ENCODE measurements at regions not wholly inside any gene's neighbourhood (a gene's known extent, or its start where the extent isn't known, plus 50 kb on each side); places are given as distances from the start of the nearest gene placed in this dataset.
"Not testable (repeated sequence)": the region's sequence is repeated elsewhere in the genome, so short reads cannot be mapped to it uniquely, and the experiment has no call there.

DNA sequence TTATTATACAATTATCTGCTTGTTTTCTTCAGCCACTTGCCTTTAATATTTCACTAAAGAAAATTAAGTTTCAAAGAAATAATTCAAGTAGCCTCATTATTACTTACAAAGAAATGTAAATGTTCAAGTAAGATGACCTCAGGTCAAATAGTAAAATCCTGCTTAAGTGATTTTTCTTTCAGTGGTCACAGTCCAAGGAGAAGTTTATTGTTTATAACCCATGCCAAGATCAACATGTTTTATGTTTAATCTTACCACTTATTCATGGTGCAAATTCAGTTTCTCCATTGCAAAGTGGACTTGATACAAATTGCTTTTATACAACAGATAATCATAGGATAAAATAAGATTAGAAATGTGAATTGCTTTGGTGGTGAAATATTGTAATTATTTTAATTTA is 370.2 kb upstream of the FLRT2 start:
- no peak for DNase-seq

DNA sequence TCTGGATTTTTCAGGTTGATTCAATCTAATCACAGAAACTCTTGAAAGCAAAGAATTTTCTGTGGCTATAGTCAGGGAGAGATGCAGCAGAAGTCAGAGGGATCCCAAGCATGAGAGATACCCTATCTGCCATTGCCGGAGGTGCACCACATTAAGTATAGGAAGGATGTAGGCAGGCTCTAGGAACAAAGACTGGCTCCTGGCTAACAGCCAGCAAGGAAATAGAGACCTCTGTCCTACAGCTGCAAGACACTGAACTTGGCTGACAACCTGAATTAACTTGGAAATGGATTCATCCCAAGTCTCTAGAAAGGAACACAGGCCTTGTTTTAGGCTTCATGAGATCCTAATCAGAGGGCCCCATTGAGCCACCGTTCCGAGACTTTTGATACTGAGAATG is 364.9 kb upstream of the FLRT2 start:
- no peak for DNase-seq

DNA sequence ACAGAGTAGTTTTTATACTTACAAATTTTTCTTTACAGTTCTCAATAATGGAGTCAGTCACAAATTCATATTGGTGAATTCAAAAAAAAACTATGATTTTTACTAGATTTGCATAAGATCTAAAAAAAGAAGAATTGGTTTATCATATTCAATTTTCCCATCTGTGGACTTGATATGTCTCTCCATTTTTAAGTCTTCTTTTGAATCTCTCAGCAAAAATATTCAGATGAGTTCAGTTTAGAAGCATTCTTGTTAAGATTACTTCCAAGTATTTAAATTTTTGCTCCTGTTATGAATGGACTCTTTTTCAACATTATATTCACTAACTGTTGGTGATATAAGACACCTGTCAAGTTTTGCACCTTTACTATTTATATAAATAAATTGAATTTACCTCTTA is 360.6 kb upstream of the FLRT2 start:
- no peak for DNase-seq

DNA sequence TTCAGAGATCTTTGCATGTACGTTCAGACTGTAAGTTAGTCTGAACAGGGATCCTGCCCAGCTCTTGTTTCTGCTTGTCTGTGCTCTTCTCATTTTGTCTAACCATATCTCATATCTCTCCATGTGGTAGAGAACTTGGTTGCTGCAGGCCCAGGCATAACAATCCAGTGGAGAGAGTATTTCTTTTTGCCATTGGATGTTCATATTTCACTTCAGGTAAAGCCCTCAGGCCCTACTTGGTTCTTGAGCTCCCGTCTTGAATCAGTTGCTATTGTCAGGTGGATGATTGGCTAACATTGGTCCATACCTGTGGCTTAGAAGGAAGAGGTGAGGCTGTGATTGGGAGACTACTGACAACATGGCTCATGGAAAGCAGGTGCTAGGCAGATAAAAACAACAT is 357.7 kb upstream of the FLRT2 start:
- no peak for DNase-seq

DNA sequence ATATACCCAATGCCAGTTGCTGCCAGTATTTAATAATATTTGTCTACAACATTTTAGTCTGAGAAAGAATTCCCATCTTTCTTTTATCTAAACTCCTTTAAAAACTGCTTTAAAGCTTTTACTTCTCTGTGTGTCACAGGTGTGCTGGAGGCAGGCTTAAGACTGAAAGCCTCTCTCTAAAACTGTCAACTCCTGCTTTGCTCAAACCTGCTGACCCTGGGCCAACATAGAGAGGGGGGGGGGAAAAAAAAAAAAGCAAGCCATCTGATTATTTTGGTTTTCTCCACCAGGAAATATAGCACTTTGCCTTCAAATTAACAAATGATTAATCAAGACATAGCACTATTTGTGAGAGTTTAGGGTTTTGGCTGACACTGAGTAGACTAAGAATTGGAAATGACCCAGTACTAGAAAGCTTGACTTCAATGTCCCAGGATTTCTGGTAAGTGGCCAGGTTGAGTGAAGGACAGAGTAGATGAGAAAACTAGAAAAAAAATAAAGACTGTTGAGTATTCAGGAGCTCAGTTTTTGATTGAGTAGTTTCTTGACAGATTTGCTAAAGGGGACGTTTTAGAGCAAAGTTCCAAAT is 357.0 kb upstream of the FLRT2 start:
- no peak for DNase-seq

DNA sequence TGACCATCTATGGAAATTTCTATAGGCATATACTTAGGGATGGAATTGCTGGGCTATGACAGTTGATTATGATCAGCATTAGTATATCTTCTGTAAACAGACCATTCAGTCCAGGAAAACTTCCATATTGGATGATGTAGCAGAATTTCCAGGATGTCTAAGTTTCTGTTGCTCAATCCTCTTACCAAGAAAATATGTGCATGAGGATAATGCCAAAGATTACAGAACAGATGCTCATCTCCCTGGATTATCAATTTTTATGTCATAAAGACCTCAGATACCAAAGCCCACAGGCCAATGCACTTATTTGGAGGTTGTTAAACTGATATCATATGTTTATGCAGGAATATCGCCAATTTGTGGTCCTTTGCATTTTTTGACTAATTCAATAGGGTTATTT is 354.4 kb upstream of the FLRT2 start:
- no peak for DNase-seq

DNA sequence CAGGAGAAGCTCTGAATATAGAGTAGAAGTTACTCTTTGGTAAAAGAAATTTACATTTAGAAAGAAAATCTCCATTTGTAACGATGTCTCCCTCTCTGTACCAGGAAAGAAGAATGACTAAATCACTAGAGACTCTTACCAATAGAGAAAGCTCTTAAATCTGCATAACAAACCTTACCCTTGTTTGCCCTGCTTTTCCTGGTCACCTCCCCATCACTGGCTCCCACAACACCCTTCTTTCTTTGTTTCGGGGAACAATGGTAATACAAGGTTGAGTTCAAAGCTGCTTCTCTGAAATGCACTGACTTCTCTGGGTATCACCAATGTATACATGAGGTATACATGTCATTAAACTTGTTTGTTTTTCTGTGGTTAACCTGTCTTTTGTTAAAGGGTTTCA is 351.1 kb upstream of the FLRT2 start:
- DNase-seq: no peak

DNA sequence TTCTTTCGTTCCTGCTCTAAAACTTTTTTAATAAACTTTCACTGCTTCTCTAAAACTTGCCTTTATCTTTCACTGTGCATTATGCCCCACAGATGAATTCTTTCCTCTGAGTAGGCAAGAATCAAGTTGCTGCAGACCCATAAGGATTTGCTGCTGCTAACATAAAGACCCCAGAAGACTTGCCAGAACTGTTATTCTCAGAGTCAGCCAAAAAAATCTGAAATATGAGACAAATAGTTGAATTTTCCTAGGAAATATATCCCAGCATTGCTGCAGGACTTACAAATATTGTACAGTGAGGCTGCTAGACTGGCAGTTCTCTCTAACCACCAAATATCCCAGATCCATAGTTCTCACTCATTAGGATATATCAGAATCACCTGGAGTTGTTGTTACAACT is 349.1 kb upstream of the FLRT2 start:
- DNase-seq: no peak

DNA sequence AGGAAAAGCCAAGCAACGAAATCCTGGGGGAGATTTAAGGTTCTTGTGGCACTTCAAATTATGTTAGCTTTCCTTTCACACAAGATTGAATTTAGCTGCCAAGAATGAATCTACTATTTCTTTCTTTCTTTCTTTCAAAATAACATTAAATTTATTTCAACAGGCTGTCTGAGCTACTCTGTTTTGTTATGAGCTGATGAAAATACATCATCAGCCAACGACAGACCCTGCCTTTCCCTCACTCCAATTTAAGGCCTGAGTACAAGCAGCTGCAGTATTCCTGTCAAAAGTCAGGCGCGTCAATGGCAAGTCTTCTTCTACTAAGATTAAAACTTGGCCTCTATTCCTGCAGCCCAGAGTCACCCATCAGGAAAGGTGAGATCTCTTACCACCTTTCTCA is 347.7 kb upstream of the FLRT2 start:
- DNase-seq: no peak

DNA sequence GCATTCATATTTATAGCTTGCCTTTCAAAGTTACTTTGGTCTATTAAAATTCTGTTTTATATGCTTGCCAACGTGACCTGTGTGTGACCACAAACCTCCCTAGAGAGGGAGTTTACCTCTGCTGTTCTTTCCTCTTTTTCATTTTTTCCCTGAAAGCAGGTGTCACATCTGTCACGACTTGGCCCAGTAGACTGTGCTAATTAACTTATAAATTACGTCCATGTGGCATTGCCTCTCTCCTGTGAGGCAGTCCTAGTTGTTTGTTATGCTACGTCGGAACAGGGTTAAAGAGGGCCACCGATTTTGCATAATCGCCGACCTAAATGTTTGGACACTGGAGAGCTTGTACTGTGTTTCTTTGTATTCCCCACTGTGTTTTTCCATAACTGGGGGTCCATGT is 343.9 kb upstream of the FLRT2 start:
- no peak for DNase-seq

DNA sequence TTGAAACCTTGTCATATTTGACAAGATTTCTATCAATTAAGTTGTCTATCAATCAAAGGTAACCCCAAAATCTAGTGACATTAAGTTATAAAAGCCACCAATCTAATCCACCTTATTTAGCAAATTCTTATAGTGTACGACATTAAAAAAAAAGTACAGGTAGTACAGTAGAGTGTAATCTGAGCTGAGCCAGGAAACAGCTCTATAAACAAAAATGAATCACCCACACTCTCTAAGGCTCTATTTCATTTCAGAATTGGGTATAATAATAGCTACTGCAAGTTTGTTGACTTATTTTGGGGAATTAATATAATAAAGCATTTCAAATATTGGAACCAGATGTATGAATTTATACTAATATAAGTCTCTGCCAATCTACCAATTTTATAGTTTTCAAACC is 342.4 kb upstream of the FLRT2 start:
- DNase-seq: no peak

DNA sequence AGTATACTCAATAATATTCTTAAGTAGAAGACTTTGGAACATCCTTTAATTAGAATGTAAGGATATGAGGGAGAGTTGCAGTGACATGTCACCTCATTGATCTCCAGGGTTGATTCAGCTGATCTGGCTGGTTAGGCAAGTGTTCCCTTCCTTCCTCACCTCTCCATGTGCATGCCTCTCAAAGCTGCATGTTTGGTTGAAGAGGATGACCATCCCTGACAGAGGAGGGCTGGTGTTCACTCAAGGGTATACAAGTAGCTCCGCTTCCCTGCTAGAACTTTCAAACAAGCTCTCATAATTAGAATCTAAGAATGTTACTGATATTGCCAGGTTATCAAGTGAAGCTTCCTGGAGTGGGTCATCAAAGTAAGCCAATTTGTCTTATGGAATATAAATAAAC is 341.1 kb upstream of the FLRT2 start:
- no peak for DNase-seq

DNA sequence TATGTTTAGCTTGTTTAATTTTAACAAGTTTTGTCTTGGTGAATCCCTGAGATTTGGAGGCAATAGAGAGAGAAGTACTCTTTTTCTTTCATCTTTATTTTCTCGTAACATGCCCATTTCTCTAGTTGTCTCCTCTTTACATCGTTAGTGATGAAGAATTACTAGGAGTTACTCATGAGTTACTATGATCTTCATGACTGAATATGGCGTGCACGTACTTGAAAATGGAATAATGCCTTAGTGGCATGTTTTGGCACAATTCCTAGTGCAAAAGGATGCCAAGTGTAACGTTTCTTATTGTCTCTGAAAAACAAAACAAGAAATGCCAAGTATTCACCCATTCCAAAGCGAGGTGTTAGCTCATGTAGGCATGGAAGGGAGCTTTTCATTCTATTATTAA is 340.7 kb upstream of the FLRT2 start:
- DNase-seq: not testable (repeated sequence)

DNA sequence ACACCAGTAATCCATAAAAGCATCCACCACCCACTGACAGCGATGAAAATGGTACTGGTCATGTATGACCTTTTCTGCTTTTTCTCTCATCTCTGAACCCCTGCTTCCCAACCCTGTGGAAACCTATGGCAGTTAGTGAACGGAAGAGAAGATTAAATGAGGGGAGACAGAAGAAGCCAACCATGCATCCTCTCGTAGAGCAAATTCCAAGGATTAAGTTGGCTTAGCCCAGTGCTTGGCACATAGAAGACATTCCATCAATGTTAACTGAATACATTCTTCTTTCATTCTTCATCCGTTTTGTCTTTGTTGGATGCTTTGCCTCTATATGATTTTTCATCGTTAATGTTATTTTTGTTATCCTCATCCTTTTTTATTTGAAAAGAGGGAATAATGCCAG is 339.7 kb upstream of the FLRT2 start:
- no peak for DNase-seq

DNA sequence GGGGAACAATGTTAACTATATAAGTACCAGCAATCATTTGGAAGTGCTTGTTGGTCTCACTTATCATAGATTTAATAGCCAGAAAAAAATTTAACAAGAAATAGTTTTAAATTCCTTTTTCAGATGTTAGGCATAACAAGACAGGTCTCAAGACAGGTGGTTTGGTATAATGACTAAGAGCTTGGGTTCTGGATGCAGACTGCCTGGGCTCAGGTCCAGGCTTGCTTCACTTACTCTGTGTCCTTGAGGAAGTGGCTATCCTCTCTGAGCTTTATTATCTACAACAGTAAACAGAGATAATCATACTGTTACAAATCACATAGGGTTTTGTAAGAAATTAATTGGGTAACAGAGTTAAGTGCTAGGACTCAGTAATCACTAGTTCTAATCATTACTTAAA is 338.0 kb upstream of the FLRT2 start:
- DNase-seq: no peak

DNA sequence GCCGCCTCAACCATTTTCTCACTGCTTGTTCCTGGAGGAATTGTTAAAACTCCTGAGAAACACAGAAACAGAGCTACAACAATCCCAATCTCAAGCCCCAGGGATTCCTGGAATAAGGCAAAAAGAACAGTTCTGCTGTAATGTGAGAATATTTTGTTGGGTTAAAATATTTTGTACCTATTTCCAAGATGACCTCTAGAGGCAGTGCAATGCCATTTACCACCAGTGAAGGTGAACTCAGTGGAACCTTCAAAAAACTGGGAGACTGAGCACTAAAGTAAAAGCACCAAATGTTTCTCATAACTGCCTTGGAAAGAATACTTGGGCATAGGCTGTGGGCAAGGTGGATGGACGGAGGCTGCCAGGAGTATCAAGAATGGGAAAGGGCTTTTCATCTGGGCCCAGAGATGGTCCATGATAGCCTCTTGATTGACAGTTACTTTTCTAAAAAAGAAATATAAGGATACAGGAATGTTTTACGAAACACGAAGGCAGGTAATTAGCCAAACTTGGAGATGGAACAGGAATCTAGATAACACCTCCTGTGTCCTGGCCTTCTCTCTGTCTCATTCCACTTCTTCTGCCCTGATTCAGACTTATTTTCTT is 334.0 kb upstream of the FLRT2 start:
- DNase-seq: no peak

DNA sequence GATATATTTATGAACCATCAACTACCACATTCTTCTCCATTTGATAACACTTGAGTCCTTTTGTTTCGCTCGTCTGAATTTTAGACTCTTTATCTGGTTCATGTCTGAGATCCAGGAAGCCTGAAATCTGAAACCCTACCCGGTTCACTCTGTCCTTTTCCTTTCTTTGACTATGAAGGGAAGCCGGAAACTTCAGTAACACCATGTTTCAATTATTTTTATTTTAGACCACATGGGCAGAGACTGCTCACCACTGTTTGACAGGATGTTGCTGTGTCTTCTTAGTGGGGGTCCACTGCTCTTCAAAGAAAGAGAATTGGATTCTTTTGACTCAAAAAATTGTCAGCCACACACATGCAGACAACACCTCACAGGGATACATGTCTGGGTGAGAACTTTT is 331.9 kb upstream of the FLRT2 start:
- no peak for DNase-seq

DNA sequence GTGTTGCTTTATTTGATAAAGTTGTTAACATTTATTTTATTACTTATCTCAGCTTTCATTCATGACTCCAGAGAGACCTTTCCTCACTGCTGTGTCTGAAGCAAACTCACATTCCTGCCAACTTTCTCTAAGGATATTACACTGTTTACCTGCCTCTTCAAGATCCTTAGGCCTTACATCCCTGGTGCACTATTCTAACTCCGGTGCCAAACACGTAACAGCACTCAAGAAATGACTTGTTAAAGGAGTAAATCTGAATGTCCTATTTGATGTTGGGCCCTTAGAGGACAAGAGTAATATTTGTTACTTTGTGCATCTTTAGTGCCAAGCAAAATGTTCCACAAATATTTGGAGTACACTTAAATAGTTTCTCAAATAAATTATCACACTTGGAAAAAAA is 324.1 kb upstream of the FLRT2 start:
- DNase-seq: no peak

DNA sequence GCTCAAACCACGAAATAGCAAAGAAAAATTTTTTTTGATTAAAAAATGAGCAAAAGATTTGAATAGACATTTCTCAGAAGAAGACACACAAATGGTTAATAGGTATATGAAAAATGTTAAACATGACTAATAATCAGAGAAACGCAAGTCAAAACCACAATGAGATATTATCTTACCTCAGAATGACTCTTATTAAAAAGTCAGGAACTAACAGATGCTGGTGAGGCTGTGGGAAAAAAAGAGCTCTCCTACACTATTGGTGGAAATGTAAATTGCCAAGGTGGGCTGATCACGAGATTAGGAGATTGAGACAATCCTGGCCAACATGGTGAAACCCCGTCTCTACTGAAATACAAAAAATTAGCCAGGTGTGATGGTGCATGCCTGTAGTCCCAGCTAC is 315.5 kb upstream of the FLRT2 start:
- no peak for DNase-seq

DNA sequence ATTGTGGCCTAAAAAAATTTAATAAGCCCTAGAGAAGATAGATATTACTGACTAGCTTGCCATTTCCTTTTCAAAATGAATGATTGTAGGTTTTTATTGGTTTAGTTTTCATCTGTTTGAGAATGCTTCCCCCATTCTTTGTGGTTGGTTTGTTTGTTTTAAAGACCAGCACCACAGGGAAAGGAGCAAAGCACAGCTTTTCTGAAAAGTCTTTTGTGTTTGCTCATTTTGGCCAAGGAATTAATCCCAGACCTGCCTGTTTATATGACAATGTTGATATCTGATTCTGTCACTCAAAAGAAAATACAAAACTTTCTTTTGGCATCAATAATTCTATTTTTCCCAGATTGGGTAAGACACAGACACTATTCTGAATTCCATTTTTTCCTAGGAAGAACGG is 312.5 kb upstream of the FLRT2 start:
- DNase-seq: no peak

DNA sequence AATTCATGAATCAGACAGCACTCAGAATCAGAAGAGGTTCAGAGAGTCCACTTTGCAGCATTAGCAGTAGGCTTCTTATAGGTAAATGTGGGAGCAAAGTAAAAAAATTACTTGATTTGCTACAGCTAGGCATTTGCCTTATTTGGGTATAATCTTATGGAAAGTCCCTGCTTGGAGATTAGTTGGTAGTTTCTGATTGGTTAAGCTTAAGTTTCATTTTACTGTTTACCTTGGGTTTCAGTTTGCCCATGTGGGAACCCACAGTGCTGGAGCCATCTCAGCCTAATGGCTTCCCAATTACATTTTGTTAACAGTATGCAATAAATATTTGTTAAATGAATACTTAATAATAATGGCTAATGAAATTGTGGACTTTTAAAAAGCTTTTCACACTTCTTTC is 311.0 kb upstream of the FLRT2 start:
- DNase-seq: no peak

DNA sequence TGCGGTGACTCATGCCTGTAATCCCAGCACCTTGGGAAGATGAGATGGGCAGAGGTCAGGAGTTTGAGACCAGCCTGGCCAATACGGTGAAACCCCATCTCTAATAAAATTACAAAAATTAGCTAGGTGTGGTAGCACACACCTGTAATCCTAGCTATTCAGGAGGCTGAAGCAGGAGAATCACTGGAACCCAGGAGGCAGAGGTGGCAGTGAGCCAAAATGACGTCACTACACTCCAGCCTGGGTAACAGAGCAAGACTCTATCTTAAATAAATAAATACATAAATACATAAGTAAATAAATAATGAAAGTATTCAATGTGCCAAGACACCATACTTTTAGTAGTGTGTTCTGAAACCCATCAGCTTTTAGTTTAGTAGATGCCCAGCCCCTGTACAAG is 308.1 kb upstream of the FLRT2 start:
- DNase-seq: no peak

DNA sequence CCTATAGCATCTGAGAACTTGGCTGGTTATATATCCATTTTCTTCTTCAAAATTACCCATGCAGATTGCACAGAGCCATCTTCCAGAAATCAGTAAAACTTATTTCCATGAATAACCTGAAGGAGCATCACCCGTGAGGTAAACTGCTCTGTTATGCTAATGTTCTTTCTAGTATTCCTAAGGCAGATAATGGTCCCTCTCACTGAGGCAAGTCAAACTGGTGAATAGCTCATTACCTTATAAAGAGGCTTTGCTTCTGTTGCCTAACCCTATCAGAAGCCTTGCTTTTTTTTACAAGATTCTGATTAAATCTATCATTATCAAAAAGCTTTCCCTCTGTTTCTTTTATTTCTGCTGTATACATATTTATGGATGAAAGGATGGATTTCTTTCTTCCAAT is 307.6 kb upstream of the FLRT2 start:
- no peak for DNase-seq

DNA sequence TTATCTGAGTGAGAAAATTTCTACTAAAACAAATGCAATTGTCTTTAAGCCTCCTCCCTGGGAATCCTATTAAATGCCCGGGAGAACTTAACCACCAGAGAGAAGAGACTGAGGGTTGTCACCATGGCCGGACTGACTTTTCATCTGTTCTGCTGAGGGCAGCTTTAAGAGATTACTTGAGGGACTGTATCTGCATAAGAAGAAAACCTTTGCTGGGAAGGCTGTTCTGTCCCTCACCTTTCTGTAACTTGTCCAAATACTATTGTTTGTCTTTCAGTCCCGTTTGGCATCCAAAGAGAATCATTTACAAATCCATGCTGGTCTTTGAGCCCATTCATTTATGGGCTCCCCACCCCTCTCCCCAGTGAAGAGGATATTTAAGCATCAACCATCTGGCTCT is 306.3 kb upstream of the FLRT2 start:
- DNase-seq: no peak

DNA sequence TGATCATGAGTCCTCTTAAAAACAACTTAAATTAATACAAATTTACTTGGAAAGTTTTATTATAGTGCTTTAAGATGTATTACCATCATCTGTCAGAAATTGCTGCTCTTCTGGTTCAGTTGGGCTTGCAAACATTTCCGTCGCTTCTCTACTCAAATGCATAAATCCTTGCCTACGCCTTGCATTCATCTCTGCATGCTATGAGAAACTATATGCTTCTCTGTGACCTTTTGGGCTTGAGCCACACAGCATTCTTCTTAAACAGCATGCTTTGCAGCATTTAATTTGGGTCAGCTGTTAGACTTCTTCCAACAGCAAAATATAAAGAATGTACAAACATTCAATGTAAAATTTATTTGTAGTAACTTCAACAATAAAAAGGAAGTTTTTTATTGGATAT is 305.7 kb upstream of the FLRT2 start:
- no peak for DNase-seq

DNA sequence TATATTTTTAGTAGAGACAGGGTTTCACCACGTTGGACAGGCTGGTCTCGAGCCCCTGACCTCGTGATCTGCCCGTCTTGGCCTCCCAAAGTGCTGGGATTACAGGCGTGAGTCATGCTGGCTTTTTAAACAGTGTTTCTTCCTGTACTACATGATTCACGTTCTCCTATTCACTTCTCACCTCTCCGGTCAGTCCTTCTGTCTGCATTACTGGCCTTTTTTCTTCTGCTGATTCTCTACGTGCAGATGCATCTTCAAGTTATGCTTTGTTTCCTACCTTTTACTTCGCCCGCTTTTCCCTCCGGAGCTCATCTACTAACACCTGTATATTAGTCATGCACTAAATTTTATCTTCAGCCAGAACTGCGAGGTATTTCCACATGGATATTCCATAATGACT is 296.2 kb upstream of the FLRT2 start:
- no peak for DNase-seq
